Stimulated activated CD8-positive, alpha-beta memory T cell treated with anti-CD3 and anti-CD28 coated beads, Interleukin-15, amount 100 ng/mL, for 48 hours (primary cell): ENCODE measurements at regions not wholly inside any gene's neighbourhood (a gene's known extent, or its start where the extent isn't known, plus 50 kb on each side); places are given as distances from the start of the nearest gene placed in this dataset.

Experiments
- DNase-seq, 2 donors: peaks; one replicate each; pipeline ENCODE4 v3.0.0-alpha.2; 2020; ENCODE audit warnings: low read depth in 2 of 2

GRCh38 chr14:97200245-97200644, 403.1 kb downstream of the VRK1 start:
- no peak for DNase-seq

GRCh38 chr14:97206916-97207315, 409.7 kb downstream of the VRK1 start:
- no peak for DNase-seq

- DNase-seq = no peak
These were observed 413.0 kb downstream of the VRK1 start for GRCh38 chr14:97210202-97210601.

DNA sequence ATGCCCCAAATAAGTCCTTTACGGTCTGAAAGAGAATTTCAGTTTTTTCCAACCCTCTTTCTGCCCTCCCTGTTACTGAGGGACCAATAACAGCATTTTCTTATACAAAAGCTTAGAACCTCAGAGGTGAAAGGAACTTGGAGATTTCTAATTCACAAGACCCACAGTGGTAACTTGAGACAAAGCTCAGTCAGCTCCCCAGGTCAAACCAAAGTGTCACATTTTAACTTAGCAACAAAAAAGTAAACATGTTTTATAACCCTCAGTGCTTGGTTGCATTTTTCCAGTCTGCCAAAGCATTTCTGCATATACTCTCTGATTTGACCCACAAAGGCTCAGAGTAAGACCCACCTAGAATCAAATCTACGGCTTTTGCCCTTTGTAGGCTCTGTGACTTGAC, 415.2 kb downstream of the VRK1 start:
- DNase-seq = no peak

DNA sequence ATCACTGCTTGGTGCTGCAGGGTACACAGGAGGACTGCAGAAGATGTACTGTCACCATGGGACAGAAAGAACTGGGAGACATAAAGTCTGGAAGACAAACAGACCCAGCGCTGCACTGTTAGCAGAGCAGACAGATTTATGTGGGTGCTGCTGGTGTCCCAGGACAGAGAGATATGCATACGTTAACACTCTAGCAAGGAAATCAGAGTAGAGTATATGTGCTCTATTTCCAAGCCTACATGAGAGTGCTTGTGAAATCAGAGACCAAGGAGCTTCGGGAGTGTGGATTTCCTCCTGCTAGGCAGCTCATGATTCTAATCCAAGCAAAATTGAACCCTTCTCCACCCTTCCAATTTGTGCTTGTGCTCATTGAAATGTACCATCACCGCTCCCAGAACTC, 416.5 kb downstream of the VRK1 start:
- no peak for DNase-seq

GRCh38 chr14:97215263-97215969, 418.2 kb downstream of the VRK1 start:
- no peak for DNase-seq

DNA sequence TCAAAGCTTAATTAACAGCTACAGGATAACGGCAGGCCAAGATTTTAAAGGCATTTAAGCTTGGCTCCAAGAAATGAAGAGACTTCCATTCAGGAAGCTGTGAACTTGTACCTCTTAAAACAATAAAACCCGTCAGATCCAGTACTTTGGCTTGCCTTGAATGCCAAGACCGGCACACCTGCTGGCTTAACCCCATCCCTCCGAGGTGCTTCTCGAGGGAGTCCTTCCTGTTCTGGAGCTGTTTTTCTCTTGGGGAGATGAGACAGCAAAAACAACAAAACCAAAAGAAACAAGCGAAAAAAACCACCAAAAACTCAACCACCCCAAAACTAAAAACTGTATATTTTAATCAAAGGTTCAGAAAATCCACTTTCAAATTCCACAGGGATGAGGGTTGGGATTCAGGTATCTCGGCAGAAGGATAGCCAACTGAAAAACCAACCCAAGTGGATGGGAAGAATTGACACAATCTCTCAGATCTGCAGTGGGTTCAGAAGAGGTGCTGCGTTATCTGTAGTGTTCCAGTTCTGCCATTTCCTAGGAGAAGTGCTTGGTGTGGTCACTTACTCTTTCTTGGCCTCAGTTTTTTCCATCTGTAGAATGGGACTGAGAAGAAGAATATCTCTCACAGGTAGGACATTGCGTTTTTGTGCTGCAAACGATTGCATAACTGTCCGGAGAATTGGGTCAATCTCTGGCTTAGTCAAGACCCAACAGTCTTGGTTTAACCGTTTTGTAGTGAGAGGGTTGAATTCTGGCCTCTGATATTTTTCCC, 420.1 kb downstream of the VRK1 start:
- DNase-seq = no peak

- no peak for DNase-seq
These were observed 421.1 kb downstream of the VRK1 start for GRCh38 chr14:97218274-97218673.

- no peak for DNase-seq
These were observed 421.7 kb downstream of the VRK1 start for GRCh38 chr14:97218691-97219430.

- DNase-seq = no peak
These were observed 422.3 kb downstream of the VRK1 start for GRCh38 chr14:97219431-97220017.

DNA sequence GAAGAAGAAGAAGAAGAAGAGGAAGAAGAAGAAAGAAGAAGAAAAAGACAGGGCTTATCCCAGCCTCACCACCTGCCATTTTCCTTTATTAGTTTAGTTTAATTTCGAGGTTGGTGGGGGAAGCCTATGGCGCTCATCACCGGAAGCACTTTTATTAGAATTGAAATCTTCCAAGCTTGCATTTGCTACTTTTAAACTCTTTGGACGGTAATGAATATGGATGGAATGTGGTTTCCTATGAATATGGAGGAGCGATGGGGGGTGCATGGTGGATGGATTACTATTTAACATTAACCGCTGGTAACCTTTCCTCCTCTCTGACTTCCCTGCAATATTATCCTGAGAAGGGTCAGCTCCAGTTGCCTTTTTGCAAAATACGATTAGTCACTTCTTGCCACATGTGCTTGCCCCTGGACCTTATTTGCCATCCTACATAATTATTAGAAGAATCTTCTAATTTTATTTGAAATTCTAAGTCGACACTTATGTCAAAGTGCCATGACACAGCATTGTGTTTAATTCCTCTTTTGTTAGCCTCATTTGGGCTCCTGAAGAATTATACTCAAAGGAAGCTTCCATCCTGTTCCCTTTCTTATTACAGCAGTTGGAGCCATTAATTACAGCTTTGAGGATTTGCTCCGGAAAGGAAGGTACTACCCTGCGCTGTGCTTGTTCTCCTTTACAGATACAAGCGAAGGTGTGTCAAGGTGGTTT, 424.5 kb downstream of the VRK1 start:
- no peak for DNase-seq

- DNase-seq = no peak
These were observed 426.8 kb downstream of the VRK1 start for GRCh38 chr14:97224016-97224415.

- DNase-seq = no peak
These were observed 432.9 kb downstream of the VRK1 start for GRCh38 chr14:97230051-97230450.

DNA sequence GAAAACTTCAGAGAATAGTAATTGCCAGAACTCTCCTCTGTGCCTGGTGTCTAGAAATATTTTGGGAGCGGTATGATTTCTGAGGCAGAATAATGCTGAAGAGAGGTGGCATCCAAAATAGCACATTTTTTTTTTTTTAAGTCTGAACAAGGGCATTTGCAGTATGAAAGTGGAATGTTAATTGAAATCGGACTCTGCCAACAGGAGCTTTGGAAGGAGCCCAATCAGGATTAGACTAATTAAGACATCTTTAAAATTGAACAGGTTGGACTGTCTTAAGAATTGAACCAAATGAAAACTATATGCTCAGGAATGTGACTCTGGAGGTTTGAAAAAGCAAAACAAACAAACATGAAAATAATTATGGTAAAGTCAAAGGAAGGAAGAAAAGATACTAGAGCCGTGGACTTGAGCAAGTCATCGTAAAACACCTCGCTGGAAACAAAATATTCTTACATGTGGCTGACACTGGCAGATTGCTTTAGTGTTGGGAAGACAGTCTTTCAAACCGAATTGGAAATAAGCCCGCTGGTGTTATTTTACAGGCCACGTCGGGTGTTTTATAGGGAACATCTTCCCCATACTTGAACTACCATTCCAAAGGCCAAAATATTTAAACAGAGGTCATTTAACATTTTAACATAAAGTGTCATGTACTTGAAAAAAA, 436.3 kb downstream of the VRK1 start:
- no peak for DNase-seq

GRCh38 chr14:97246648-97247047, 449.5 kb downstream of the VRK1 start:
- DNase-seq = no peak

- DNase-seq = no peak
These were observed 451.8 kb downstream of the VRK1 start for GRCh38 chr14:97248973-97249372.

GRCh38 chr14:97250931-97251330, 453.7 kb downstream of the VRK1 start:
- DNase-seq = no peak

- no peak for DNase-seq
These were observed 454.4 kb downstream of the VRK1 start for GRCh38 chr14:97251491-97252155.

DNA sequence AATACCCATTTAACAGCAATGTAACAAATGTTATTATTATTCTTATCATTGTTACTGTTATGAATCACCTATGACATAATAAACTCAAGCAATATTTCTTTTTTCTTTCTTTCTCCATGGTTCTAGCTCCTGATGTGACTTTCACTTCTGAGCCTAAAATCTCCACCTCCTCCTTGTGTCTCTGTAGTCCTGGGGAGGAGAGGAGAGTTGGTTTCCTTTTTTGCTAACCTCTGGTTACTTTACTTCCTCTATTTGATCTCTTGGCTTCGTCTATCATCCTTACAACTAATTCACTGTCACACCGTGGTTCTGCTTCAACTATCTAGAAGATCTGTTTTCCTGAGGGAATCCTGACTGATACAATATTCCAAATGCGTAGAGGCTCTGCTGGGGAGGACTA, 456.6 kb downstream of the VRK1 start:
- DNase-seq = no peak

DNA sequence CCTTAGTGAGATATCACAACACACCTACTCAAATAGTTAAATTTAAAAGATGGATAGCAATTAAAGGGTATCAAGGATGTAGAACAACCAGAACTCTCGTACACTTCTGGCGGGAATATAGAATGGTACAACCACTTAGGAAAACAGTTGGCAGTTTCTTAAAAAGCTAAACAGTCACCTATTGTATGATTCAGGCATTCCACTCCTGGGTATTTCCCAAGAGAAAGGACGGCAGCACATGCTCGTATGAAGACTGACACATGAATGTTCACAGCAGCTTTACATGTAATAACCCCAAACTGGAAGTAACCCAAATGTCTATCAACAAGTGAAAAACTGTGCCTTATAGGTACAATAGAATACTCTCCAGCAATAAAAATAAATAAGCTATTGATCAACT, 465.2 kb downstream of the VRK1 start:
- no peak for DNase-seq
